ENCODE measurements at regions not wholly inside any gene's neighbourhood (a gene's known extent, or its start where the extent isn't known, plus 50 kb on each side); places are given as distances from the start of the nearest gene placed in this dataset.

- TF ChIP-seq POLR2AphosphoS5 (IDR thresholded peaks at IDR 0.05) (no peak), CTCF (IDR thresholded peaks at IDR 0.05) (no peak), POLR2A (IDR thresholded peaks at IDR 0.05; ENCODE audit: low read depth) (no peak)
These were observed 110.0 kb upstream of the C7orf33 start for GRCh38 chr7:148480479-148481146.
